HEK293T (cell line): ENCODE measurements at regions not wholly inside any gene's neighbourhood (a gene's known extent, or its start where the extent isn't known, plus 50 kb on each side); places are given as distances from the start of the nearest gene placed in this dataset.

Experiments used
- ARNT ChIP-seq: fragments of 450-650 bp; IDR thresholded peaks from 2 replicates; pipeline ENCODE4 v1.6.1; 2017; ENCODE audit warnings: mild to moderate bottlenecking
- CTBP1 ChIP-seq: fragments of 450-650 bp; IDR thresholded peaks from 2 replicates; pipeline ENCODE4 v1.6.1; 2016; ENCODE audit warnings: borderline replicate concordance
- FOXK2 ChIP-seq: fragments of 450-650 bp; IDR thresholded peaks from 2 replicates; pipeline ENCODE4 v1.6.1; 2016; ENCODE audit warnings: mild to moderate bottlenecking
- FOXM1 ChIP-seq: fragments of 450-650 bp; IDR thresholded peaks from 2 replicates; pipeline ENCODE4 v1.6.1; 2017; ENCODE audit warnings: mild to moderate bottlenecking, borderline replicate concordance
- L3MBTL2 ChIP-seq: fragments of 450-650 bp; conservative IDR thresholded peaks from 2 replicates; pipeline ENCODE4 v1.6.1; 2016; ENCODE audit warnings: mild to moderate bottlenecking
- SP1 ChIP-seq: fragments of 450-650 bp; IDR thresholded peaks from 2 replicates; pipeline ENCODE4 v1.6.1; 2017
- SUZ12 ChIP-seq: fragments of 450-650 bp; IDR thresholded peaks from 2 replicates; pipeline ENCODE4 v1.6.1; 2016; ENCODE audit warnings: mild to moderate bottlenecking
- ZNF384 ChIP-seq: fragments of 450-650 bp; IDR thresholded peaks from 2 replicates; pipeline ENCODE4 v1.6.1; 2016

- no peak for TF ChIP-seq L3MBTL2
- no peak for TF ChIP-seq ZNF384
- no peak for TF ChIP-seq SUZ12
- TF ChIP-seq SP1 = no peak
- no peak for TF ChIP-seq ARNT
- TF ChIP-seq FOXM1 = no peak
- TF ChIP-seq FOXK2 = no peak
- no peak for TF ChIP-seq CTBP1
These were observed 101.1 kb downstream of the KIF4B start for GRCh38 chr5:155114655-155115054.
